ENCODE measurements at regions not wholly inside any gene's neighbourhood (a gene's known extent, or its start where the extent isn't known, plus 50 kb on each side); places are given as distances from the start of the nearest gene placed in this dataset.

GRCh38 chr15:35717721-35718120 is 171.8 kb upstream of the DPH6 start:
- DNase-seq (ENCODE audit: extremely low read depth, low read depth): no peak

DNA sequence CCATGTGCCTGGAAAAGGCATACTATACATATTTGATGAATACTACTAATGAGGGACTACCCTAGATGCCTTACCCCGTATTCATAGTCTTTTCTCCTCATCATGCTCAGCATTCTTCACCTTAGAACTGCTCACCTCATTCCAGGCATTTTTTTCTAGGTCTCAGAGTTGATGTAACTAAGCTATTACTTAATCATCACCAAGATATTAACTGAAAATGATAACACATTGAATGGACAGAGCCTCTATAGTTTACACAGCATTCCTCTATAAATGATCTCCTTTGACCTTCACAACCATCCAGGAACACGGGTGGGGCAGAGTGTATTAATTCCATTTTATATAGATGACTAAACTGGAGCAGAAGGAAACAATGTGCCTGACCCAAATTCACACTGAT is 174.1 kb upstream of the DPH6 start:
- no peak for DNase-seq (ENCODE audit: extremely low read depth, low read depth)
- TF ChIP-seq, protein P1, sequence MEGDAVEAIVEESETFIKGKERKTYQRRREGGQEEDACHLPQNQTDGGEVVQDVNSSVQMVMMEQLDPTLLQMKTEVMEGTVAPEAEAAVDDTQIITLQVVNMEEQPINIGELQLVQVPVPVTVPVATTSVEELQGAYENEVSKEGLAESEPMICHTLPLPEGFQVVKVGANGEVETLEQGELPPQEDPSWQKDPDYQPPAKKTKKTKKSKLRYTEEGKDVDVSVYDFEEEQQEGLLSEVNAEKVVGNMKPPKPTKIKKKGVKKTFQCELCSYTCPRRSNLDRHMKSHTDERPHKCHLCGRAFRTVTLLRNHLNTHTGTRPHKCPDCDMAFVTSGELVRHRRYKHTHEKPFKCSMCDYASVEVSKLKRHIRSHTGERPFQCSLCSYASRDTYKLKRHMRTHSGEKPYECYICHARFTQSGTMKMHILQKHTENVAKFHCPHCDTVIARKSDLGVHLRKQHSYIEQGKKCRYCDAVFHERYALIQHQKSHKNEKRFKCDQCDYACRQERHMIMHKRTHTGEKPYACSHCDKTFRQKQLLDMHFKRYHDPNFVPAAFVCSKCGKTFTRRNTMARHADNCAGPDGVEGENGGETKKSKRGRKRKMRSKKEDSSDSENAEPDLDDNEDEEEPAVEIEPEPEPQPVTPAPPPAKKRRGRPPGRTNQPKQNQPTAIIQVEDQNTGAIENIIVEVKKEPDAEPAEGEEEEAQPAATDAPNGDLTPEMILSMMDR (IDR thresholded peaks at IDR 0.05; ENCODE audit: low read depth, low read length): no peak

More at GRCh38 chr15:35717721-35718120, 171.8 kb upstream of the DPH6 start:
- TF ChIP-seq, protein P1 (IDR thresholded peaks at IDR 0.05; ENCODE audit: low read depth, low read length): no peak

DNA sequence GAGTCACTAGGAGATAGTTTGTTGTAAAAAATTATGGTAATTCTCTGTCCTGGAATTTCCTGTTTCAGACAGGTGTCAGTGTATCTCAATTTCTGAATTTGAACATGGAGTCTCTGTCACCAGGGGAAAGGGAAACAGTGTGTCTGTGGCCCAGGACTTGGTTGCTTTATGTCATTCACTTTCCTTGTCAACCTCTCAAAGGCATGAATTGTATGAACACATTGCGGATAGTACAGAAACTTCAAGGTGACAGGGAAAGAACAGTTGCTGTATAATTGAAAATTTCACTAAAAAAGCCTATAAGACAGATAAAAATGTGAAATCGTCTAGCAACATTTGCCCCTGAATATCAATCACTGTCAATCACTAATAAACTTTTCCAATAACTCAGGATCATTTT is 175.0 kb upstream of the DPH6 start:
- TF ChIP-seq, protein P1 (IDR thresholded peaks at IDR 0.05; ENCODE audit: low read depth, low read length): no peak
- DNase-seq (ENCODE audit: extremely low read depth, low read depth): no peak

DNA sequence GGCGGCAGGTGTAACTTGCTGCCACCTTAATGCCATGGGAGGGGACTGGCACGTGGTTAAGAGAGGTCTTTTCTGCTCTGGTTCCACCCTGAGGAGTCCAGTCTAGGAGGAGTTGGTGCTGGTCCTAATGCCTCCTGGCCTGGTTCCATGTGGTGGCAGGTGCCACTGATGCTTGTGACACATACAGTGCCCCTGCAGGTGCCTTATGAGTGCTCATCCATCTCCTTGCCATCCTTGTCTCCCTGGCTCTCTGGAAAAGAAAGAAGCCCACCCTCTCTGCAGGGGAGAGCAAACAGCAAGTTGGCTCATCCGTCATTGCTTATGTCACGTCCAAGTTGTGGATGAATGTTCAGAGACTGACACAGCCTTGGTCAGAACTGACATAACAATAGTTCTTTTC is 175.8 kb upstream of the DPH6 start:
- TF ChIP-seq, protein P1 (IDR thresholded peaks at IDR 0.05; ENCODE audit: low read depth, low read length): no peak
- no peak for DNase-seq (ENCODE audit: extremely low read depth, low read depth)

DNA sequence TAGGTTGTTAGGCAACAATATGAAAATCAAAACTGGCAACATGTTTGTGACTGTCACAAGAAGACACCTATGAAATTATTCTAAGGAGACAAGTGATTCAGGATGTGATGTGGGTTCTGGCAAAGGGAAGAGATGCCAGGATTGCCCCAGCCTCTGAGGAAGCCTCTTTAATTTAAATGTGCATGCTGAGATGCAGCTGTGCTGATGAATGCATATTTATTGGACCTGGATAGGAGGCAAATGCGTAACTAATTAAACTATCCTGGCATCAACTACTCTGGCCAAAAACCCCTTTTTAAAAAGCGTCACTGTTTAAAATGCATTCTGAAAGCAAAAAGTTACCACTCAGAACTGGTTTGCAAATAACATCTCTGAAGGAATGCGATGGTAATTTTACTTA is 176.5 kb upstream of the DPH6 start:
- DNase-seq (ENCODE audit: extremely low read depth, low read depth): no peak
- TF ChIP-seq, protein P1 (IDR thresholded peaks at IDR 0.05; ENCODE audit: low read depth, low read length): no peak

DNA sequence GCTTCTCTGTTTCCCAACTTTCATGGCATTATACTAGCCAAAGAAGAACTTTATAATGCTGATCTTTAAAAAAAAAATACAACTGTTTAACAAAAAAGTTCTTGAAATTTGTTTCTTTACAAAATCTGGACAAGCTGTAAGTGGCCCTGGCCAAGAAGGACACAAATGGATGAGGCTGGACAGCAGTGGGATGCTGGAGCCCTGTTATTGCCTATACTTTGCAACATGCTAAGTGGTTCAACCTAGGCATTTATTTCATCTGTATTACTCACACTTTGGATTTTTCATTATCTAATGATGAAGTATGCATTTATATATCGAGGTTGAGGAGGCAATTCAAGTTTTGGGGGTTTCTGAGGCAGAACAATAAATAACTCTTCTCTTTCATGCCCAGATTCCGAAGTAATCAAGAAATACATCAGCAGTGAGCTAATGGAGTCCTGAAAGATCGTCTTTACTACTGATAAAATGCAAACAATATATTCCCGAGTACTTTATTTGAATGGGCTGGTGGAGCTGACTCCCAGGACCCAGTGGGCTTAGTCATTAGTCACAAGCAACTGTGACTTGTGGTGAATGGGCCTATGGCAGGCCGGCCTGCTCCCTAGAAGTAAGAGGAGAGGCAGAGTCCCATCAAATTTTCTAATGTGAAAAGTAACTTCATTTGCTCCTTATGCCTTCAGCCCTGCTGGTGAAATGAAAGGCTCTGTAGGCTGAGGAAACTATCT is 177.3 kb upstream of the DPH6 start:
- TF ChIP-seq, protein P1 (IDR thresholded peaks at IDR 0.05; ENCODE audit: low read depth, low read length): no peak

DNA sequence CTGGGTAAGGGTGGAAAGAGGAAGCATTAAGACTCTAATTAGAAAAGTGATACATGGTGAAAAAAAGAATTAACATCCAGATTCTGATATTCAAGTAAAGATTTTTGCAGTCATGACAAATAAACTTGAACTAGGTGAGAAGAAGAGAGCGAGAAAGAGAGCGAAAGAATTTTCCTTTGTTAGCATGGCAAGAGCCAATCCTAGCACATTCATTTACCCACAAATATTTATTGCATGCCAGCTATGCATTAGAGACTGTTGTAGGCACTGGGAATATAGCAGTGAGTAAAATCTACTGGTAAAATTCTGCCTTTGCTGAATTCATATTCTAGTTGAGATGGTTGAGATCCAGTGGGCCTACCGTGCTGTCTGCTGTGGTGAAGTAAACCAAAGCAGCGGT is 177.9 kb upstream of the DPH6 start:
- TF ChIP-seq, protein P1 (IDR thresholded peaks at IDR 0.05; ENCODE audit: low read depth, low read length): no peak

More for the DNA sequence above, 177.3 kb upstream of the DPH6 start:
- DNase-seq (ENCODE audit: extremely low read depth, low read depth): no peak

More for the DNA sequence above, 177.9 kb upstream of the DPH6 start:
- no peak for DNase-seq (ENCODE audit: extremely low read depth, low read depth)
